Skeletal muscle tissue (tissue), 3 donors: ENCODE measurements at regions not wholly inside any gene's neighbourhood (a gene's known extent, or its start where the extent isn't known, plus 50 kb on each side); places are given as distances from the start of the nearest gene placed in this dataset.

Source experiments
- H3K27ac ChIP-seq: one replicate; pipeline ENCODE4 v1.7.0; 2013; ENCODE audit warnings: mild to moderate bottlenecking, low read depth, low read length, inconsistent platforms
- H3K27me3 ChIP-seq, 3 donors: one replicate each; pipeline ENCODE4 v1.7.0; 2013; ENCODE audit warnings: low read length in 3 of 3; ENCODE audit not compliant: control insufficient read depth in 3 of 3, insufficient read depth in 3 of 3
- H3K36me3 ChIP-seq, 3 donors: one replicate each; pipeline ENCODE4 v1.7.0; 2013; ENCODE audit warnings: low read length in 3 of 3; ENCODE audit not compliant: control insufficient read depth in 3 of 3, insufficient read depth in 3 of 3
- H3K4me1 ChIP-seq, 3 donors: one replicate each; pipeline ENCODE4 v1.7.0; 2013; ENCODE audit warnings: low read length in 3 of 3, mild to moderate bottlenecking in 3 of 3; ENCODE audit not compliant: control insufficient read depth in 3 of 3, insufficient read depth in 3 of 3
- H3K4me3 ChIP-seq, 3 donors: one replicate each; pipeline ENCODE4 v1.7.0; 2013; ENCODE audit warnings: low read length in 3 of 3
- H3K9ac ChIP-seq, 3 donors: one replicate each; pipeline ENCODE4 v1.7.0; 2013; ENCODE audit warnings: low read length in 3 of 3, mild to moderate bottlenecking in 3 of 3, moderate library complexity in 2 of 3, low read depth in 1 of 3
- H3K9me3 ChIP-seq, 3 donors: one replicate each; pipeline ENCODE4 v1.7.0; 2013; ENCODE audit warnings: low read length in 3 of 3; ENCODE audit not compliant: control insufficient read depth in 3 of 3
- donor health status: Osteomylitis.

DNA sequence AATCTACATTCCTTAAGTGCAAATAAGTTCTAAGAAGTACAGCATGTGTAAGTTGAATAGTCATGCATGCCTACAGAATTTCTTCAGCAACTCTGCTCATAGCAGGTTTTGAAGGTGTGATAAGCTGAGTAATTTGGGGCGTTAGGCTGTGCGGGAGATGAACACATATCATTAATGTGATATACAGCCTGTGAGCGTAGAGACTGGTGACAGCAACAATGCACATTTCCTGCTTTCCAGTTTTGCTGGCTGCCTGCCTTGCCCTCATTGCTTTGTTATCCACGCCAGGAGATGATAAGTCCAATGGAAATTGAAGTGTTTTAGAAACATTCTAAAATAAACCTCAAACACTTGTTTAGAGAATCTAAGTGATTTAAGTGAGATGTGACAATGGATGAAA lies 1709.4 kb downstream of the ARAP2 start:
- Histone ChIP-seq H3K4me1 (no peaks in the 10 kb centered on the region), H3K9ac (no peak overlapping the region), H3K36me3 (no peaks in the 10 kb centered on the region), H3K27me3 (no peaks in the 10 kb centered on the region), H3K4me3 (no peak overlapping the region), H3K27ac (no peak overlapping the region), H3K9me3 (no peaks in the 10 kb centered on the region)

DNA sequence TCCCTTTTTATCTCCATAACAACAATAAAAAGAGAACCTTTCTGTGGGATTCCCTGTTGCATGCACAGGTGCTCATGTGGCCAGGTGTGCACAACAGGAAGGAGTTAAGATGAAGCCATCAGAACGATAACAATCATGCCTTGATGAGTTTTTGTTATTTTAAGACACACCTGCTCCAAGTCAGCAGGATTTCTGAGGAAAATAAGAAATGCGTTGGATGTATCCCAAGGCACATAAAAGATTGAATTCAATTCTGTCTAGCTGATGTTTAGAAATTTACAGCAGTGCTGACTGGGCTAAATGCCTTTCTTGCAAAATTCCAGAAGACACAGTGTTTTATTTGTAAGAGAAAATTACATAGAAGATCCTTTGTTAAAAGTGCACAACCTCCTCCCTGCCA lies 1678.2 kb downstream of the ARAP2 start:
- H3K27ac ChIP-seq = no peak overlapping the region
- no peaks in the 10 kb centered on the region for H3K27me3 ChIP-seq
- H3K9me3 ChIP-seq = no peaks in the 10 kb centered on the region
- H3K9ac ChIP-seq = no peak overlapping the region
- no peak overlapping the region for H3K4me3 ChIP-seq
- H3K36me3 ChIP-seq = no peaks in the 10 kb centered on the region
- no peaks in the 10 kb centered on the region for H3K4me1 ChIP-seq

DNA sequence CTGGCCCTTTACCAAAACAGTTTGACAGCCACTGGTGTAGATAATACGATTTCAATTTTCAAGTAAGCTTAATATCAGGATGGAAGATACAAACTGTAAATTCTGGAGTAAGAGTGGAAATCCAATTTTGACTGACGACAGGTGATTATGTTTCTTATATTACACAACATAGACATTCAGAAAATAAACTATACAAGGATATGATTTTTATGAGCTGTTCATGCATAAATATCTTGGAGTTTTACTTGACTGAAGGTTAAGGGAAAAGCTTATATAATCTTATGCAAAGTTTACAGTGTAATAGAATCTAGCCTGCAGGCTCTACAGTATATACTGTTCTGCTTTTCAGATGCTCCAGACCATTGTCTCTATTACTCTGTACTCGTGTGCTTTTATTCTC lies 1672.3 kb downstream of the ARAP2 start:
- H3K9ac ChIP-seq = no peak overlapping the region
- H3K4me3 ChIP-seq = no peak overlapping the region
- no peak overlapping the region for H3K27ac ChIP-seq
- H3K36me3 ChIP-seq = no peaks in the 10 kb centered on the region
- H3K4me1 ChIP-seq = no peaks in the 10 kb centered on the region
- H3K27me3 ChIP-seq = no peaks in the 10 kb centered on the region
- H3K9me3 ChIP-seq = no peaks in the 10 kb centered on the region

DNA sequence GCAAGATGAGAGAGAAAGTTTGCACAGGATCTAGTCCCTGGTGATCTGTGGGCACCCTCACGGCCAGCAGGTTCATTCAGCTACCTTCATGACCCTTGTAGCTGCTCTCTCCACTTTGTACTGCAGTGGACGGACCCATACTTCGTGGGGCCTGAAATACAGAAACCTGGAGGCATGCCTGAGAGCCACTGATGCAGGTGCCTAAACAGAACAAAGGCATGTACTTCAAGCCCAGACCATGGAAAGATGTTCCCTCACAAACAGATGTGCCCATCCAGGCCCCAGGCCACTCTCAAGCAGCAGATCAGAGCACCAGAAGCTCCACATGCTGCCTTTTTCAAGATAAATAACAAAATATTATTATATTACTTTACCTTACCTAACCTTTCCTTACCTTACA lies 1629.0 kb downstream of the ARAP2 start:
- no peaks in the 10 kb centered on the region for H3K9me3 ChIP-seq
- no peak overlapping the region for H3K27ac ChIP-seq
- no peak overlapping the region for H3K9ac ChIP-seq
- H3K4me3 ChIP-seq = no peak overlapping the region
- H3K4me1 ChIP-seq = no peaks in the 10 kb centered on the region
- H3K36me3 ChIP-seq = no peaks in the 10 kb centered on the region
- H3K27me3 ChIP-seq = no peaks in the 10 kb centered on the region

DNA sequence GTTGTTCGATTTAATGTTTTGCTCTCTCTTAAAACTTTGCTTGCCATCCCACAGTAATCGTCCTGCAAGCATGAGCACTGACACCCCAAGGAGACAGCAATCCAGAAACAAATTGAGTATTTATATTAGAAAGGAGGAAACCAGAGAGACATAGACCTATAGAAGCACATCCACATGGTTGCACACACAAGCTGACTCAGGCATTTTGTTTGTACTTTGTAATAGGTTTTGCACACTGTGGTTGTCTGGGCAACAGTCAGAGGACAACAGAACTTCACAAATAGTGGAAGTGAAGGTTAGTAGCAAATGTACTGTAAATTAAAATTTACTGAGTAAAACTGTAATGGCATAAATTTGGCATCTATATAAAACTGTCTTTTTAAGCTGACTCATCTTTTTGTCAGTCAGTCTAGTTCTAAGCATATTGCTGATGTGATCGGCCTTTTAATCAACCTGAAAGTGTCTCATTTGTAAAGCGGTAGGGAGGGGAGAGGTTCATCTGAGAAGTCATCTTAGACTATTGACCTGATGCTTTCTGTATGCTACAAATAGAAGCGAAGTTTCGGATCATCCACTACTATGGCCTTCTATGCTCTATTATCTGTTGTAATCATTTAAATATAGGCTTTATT lies 1624.7 kb downstream of the ARAP2 start:
- no peaks in the 10 kb centered on the region for H3K27me3 ChIP-seq
- H3K4me3 ChIP-seq = no peak overlapping the region
- H3K36me3 ChIP-seq = no peaks in the 10 kb centered on the region
- no peaks in the 10 kb centered on the region for H3K9me3 ChIP-seq
- no peak overlapping the region for H3K9ac ChIP-seq
- H3K4me1 ChIP-seq = no peaks in the 10 kb centered on the region
- H3K27ac ChIP-seq = no peak overlapping the region

DNA sequence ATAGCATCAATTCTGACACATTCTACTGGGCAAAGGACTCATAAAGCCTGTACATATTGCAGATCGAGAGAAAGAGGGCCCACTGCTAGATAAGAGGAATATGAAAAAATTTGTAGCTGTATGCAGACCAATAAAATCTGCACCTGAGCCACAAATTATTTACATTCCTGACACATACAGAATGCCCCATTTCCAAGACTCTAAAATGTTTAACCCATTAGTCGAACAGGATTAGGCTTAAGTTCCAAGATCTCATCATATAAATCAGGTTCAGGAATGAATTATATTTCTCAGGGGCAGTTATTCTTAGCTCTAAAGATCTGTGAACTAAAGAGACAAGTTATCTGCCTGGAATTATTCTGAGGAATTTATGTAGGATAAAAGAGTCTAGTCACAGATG lies 1615.8 kb downstream of the ARAP2 start:
- no peaks in the 10 kb centered on the region for H3K36me3 ChIP-seq
- no peak overlapping the region for H3K9ac ChIP-seq
- H3K4me1 ChIP-seq = peaks cover 0 to 3% (median 0%) of the 10 kb centered on the region in 3 donors
- no peak overlapping the region for H3K4me3 ChIP-seq
- no peaks in the 10 kb centered on the region for H3K27me3 ChIP-seq
- H3K9me3 ChIP-seq = peaks cover 0 to 3% (median 0%) of the 10 kb centered on the region in 3 donors
- H3K27ac ChIP-seq = no peak overlapping the region

DNA sequence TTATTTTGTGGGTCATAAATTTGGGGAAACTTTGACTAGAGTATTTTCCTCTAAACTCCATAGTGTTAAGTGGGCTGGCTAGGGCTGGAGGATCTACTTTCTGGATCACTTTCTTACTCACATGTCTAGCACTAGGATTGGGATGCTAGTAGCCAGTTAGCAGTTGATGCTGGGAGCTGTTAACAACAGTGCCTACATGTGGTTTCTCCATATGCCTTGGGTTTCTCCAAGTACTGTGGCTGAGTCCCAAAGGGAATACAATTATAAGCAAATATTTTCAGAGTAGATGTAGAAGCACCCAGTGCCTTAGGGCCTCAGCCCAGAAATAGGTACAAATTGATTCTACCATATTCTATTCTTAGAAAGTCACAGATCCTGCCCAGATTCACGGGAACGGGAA lies 1614.9 kb downstream of the ARAP2 start:
- H3K27me3 ChIP-seq = no peaks in the 10 kb centered on the region
- H3K27ac ChIP-seq = no peak overlapping the region
- H3K4me3 ChIP-seq = no peak overlapping the region
- no peaks in the 10 kb centered on the region for H3K36me3 ChIP-seq
- peaks cover 0 to 3% (median 0%) of the 10 kb centered on the region in 3 donors for H3K9me3 ChIP-seq
- peaks cover 0 to 3% (median 0%) of the 10 kb centered on the region in 3 donors for H3K4me1 ChIP-seq
- H3K9ac ChIP-seq = no peak overlapping the region

DNA sequence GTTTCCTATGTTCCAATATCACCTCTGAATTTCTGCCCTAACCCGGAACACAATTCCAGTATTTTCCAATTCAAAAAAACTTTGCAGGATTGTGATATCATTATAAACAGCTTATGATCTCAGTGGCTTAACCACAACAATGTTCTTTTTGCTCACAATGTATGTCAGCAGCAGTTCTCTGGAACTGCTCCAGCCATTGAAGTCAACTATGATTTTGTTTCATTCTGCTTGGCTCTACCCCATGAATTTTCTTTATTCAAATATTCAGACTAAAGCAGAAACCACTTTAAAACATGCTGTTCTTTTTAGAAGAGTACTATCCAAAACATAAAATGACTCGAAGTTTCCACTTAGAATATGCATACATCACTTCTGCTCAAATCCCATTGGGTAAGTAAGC lies 1611.1 kb downstream of the ARAP2 start:
- Histone ChIP-seq H3K9ac (no peak overlapping the region), H3K4me1 (peaks cover 0 to 3% (median 0%) of the 10 kb centered on the region in 3 donors), H3K9me3 (no peaks in the 10 kb centered on the region), H3K36me3 (no peaks in the 10 kb centered on the region), H3K27ac (no peak overlapping the region), H3K4me3 (no peak overlapping the region), H3K27me3 (no peaks in the 10 kb centered on the region)

DNA sequence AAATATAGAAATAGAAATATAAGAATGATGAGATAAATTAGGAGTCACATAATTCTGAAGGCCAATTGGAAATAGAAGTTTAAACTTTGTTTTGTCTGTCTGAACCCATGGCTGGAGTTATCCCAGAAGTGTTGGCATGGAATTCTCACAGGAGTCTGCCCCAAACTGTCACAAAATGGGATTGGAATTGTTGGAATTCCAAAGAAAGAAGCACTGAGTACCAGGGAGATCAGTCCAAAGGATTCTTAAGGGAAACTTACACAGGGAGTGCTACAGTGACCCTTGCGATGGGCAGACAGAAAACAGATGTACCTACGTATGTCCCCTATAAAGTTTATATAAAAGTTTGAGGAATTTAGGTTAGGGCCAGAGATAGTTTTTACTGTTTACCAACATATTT lies 1607.7 kb downstream of the ARAP2 start:
- Histone ChIP-seq H3K9me3 (peaks cover 2 to 3% (median 3%) of the 10 kb centered on the region in 3 donors), H3K27me3 (no peaks in the 10 kb centered on the region), H3K36me3 (no peaks in the 10 kb centered on the region), H3K4me3 (no peak overlapping the region), H3K9ac (no peak overlapping the region), H3K4me1 (no peaks in the 10 kb centered on the region), H3K27ac (no peak overlapping the region)

DNA sequence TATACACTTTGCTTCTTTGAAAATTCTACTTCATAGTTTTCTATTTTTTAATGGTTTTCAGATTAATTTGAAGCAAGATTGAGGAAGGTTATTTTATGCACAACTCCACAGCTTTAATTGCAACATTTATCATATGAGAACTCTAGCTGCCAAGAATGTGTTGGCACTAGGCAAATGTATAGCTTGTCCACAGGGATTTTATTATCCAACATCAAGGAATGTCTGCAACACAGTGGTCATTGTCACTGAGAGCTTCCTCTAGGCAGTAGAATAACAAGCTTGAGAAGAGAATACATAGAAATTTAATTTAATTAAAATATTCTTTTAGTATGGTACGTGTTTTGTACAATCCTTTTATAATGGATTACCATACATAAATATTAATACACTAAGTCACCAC lies 1600.8 kb downstream of the ARAP2 start:
- Histone ChIP-seq H3K4me1 (no peaks in the 10 kb centered on the region), H3K9me3 (peaks cover 2 to 3% (median 3%) of the 10 kb centered on the region in 3 donors), H3K36me3 (no peaks in the 10 kb centered on the region), H3K4me3 (no peak overlapping the region), H3K27me3 (no peaks in the 10 kb centered on the region), H3K27ac (no peak overlapping the region), H3K9ac (no peak overlapping the region)
